NCI-H1694 (cell line): ENCODE measurements at regions not wholly inside any gene's neighbourhood (a gene's known extent, or its start where the extent isn't known, plus 50 kb on each side); places are given as distances from the start of the nearest gene placed in this dataset.
"Not testable (repeated sequence)": the region's sequence is repeated elsewhere in the genome, so short reads cannot be mapped to it uniquely, and the experiment has no call there.

Source experiments
- DNase-seq: peaks from one replicate; lab custom pipeline; 2025; lab: John Stamatoyannopoulos, UW

GRCh38 chr7:15813448-15813847 is 127.0 kb upstream of the MEOX2 start:
- DNase-seq, result no peak

DNA sequence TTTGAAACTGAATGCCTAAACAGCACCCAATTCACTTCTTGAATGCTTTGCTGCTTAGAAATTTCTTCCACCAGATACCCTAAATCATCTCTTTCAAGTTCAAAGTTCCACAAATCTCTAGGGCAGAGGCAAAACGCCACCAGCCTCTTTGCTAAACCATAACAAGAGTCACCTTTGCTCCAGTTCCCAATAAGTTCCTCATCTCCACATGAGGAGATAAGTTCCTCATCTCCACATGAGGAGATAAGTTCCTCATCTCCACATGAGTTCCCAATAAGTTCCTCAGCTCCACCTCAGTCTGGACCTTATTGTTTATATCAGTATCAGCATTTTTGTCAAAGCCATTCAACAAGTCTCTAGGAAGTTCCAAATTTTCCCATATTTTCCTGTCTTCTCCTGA is 123.9 kb upstream of the MEOX2 start:
- not testable (repeated sequence) for DNase-seq

GRCh38 chr7:15809936-15810335 is 123.5 kb upstream of the MEOX2 start:
- DNase-seq, result not testable (repeated sequence)

DNA sequence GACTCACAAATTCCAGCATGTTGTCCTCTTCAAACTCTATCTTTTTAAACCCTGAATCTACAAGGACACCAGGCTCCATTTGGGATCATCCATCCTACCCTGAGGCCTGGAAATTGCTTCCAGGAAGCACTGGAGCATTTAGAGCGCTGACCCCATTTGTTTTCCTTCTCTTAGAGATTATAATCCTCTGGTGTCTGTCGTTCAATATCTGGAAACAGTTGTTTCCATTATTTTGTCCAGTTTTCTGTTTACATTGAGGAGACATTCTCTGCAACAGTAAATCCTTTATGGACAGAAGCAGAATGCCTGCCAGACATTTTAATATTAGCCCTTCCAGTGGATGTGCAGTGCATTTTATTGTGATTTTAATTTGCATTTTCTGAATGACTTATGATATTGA is 119.4 kb upstream of the MEOX2 start:
- DNase-seq, result no peak

DNA sequence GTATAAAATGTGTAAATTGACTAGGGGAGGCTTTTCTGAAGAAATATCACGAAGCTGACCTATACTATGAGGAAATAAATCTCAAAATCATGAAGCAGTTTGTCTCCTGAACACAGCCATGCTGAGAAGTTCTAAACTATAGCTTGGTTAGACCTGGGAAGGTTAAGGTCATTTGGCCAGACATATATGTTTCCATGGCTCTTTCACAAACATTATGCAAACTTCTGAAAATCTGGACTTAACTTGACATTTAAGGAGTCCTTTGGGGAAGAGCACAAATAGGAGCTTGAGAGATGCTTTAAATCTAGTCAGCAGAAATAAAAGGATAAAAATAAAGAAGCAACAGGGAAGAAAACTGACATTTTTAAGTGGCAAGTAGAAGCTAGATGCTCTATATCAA is 115.9 kb upstream of the MEOX2 start:
- no peak for DNase-seq

GRCh38 chr7:15801551-15801950 is 115.1 kb upstream of the MEOX2 start:
- no peak for DNase-seq

- DNase-seq, result no peak
Observed at GRCh38 chr7:15801041-15801440, 114.6 kb upstream of the MEOX2 start.

DNA sequence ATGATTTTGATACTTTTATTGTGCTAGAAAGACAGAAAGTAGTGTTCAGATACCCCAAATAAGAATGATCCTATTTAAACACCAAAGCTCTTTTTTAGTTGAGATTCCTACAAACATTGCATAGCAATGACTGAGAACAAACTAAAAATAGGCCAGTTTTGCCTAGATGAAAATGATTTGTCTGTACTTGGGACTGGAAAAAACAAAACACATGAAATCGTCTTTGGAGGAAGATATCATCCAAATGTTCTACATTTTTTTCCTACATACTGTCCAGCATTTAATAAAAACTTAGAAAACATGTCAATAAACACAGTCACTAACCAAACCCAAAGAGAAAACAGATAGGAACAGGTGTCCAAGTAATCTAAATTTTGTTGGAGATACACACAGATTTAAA is 111.6 kb upstream of the MEOX2 start:
- DNase-seq, result no peak

DNA sequence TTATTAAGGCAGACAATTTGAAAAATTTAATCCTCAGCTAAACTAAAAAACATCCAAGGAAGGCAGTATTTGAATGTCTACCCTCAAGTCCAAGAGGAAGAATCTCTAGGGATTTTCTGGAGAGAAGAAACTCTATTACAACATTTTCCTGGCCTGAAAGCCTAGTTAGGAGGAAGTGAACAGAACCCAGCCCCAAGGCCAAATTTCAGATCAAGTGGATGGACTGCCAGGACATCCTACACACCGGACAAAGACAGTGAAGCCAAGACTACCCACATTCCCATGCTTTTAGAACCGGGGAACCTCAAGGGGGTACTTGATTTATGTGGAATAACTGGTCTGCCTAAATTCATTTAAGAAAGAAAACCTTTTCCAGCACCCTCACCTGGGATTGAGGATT is 108.9 kb upstream of the MEOX2 start:
- DNase-seq, result no peak

DNA sequence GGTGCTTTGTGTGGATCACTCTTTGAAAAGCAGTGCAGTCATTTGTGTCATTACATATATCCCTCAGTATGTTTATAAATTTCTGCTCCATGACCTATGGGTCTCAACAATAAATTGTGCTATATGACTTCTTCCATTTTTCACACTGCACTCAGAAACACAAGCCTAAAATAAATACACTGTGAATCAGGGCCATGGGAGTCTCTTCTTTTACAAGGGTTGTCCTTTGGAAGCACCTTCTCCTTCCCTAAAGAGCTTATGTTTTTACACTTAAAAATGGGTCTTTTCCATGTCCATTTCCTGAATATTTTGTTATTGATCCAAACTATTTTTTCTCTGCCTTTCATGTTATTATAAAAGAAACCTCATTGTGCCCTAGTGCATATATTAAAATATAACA is 108.3 kb upstream of the MEOX2 start:
- no peak for DNase-seq

DNA sequence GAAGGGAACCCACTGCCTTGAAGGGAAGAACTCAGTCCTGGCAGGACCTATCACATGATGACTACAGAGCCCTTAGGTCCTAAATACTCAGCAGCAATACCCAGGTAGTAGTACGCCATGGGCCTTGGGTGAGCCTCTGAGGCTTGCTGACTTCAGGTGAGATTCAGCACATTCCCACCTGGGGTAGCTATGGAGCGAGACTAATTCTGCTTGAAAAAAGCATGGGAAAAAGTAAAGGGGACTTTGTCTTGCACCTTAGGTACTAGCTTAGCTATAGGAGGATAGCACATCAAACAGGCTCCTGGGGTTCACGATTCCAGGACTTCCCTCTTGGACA is 98.2 kb upstream of the MEOX2 start:
- no peak for DNase-seq

- DNase-seq, result no peak
Observed at GRCh38 chr7:15783987-15784693, 97.7 kb upstream of the MEOX2 start.

DNA sequence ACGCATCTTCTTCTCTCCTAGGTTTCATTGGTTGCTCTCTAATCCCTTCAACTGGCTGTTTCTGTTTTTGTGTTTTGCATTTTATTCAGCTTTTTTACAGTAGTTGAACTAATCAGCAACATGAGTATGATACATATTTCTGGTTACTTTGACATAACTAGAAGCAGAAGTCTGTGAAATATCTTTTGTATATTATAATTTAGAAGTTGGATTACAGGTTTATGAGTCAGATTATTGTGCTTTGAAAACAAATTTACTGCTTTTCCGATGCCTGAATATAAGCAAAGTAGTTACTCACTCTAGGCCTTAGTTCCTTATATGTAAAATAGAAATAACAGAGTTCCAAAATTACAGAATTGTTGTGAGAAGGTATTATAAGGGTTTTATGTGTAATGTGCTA is 96.2 kb upstream of the MEOX2 start:
- DNase-seq, result no peak

DNA sequence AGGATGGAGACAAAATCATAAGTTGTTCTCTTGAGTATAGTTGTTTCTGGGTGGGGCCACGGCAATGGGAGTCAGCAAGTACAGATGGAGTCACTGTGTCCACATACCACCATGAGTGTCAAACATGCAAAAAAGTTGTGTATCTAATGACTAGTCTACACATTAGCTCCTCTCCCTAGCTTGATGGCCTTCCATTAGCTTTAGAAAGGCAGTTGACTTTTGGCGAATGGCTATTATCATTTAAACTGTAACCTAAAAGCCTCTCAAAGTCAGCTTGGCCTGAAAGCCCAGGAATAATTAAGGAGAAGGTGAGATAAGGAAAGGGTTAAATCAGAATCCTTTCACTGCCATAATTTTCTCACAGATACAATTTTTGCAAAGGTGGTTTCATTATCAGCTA is 95.5 kb upstream of the MEOX2 start:
- DNase-seq, result no peak

- DNase-seq, result no peak
Observed at GRCh38 chr7:15780271-15780670, 93.8 kb upstream of the MEOX2 start.

DNA sequence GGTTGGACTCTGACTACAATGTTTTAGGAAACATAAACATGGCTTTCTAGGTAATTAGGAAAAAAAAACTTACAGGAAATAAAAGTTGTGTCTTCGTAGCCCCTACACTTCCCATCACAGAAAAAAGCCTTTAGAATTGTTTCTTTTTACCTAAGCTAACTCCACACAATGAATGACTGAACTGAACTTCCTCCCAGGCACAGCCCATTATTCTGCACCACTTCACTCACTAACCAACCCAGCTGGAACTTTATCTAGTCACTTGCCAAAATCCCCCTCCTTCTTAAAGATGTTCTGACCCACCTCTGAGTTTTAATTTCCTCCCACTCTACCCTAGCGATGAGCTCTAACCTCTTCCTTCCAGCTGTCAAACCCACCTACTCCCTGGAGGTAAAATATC is 91.7 kb upstream of the MEOX2 start:
- no peak for DNase-seq

DNA sequence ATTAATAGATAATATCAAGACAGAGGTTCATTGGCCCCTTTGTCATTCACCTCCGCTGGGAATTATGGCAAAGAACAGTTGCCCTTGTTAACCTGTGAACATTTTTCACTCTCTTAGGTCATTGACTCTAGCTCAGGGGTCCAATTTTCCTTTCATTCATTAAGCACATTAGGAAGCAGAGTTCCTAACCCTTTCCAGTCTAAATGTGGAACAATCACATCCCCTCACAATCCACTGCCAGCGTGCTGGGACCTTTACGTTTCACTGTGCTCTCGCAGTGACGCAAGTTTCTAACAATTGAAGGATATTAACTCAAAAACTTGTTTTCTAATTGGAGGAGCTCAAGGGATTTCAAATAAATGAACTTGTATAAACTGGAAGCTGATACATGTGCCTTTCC is 79.3 kb upstream of the MEOX2 start:
- no peak for DNase-seq

- no peak for DNase-seq
Observed at GRCh38 chr7:15764851-15765382, 78.4 kb upstream of the MEOX2 start.

DNA sequence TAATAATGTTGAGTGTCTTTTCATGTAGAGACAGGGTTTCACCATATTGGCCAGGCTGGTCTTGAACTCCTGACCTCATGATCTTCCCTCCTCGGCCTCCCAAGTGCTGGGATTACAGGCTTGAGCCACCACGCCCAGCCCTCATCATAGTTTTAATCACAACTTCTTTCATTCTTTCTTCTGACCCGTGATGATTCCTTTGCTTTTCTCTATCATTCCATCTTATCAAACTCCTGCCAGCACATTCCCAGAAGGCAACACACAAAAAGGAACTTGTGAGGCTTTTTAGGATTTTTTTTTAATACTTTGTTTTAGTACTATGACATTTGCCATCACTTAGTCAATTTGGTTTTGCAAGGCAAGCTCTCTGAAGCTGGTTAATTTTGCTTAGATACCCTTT is 77.5 kb upstream of the MEOX2 start:
- no peak for DNase-seq

DNA sequence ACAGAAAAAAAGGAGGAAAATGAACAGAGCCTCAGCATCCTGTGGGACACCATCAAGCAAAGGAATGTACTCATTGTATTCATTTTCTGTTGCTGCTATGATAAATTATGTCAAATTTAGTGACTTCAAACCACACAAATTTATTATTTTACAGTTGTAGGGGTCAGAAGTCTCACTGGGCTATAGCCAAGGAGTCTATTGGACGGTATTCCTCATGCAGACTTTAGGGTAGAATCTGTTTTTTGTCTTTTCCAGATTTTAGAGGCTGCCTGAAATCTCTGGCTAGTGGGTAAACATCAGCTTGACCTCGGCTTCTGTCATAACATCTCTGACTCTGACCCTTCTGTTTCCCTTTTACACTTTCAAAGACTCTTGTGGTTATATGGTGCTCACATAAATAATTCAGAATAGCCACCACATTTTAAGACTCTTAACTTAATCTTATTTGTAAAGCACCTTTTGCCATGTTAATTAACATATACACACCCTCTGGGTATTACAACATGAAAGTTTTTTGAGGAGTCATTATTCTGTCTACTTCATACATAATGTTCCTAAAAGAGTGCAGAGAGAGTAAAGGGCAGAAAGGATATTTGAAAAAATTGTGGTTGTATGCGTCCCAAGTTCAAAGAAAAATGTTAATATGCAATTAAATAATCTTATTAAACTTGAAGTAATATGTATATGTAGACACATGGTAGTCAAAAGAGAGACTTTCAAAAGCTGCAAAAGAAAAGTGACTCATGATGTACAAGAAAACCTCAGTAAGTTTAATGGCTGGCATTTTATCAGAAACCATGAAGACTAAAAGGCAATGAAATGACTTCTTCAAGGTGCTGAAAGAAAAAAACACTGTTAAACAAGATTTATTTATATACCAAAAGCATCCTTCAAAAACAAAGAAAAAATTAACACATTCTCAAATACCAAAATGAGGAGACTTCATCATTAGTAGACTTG is 70.8 kb upstream of the MEOX2 start:
- no peak for DNase-seq

GRCh38 chr7:15755061-15755460 is 68.6 kb upstream of the MEOX2 start:
- no peak for DNase-seq

DNA sequence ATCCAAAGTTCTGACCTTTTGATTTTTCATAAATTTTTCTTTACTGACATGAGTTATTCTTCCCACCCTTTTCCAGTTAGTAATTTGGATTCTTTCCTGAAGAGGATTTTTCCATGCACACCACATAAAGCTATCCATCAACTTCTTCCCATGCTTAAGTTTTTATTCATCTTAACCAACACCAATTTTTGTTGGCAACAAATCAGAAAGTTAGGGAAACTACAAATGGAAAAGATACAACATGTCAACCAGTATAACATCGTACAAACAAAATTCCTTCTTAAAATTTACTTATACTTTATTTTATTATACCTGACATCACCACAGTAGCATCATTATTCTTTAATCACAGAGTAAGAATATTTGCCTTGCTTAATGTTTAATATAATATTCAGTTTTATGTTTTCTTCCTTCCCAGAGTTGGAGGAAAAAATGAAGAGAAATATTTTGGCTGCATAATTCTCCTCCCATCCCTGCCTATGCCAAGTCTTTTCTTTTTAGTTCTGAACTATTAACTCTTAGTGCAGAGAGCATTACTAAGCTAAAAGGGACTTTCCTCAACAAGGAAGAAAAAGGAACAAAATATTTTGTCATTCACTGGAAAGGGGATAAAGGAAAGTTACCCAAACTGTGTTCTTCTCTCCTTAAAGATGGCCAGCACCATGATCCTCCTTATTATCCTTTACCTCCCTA is 67.5 kb upstream of the MEOX2 start:
- no peak for DNase-seq

GRCh38 chr7:15752377-15752776 is 65.9 kb upstream of the MEOX2 start:
- DNase-seq, result no peak
